Sigmoid colon (tissue), 6 donors: ENCODE measurements at regions not wholly inside any gene's neighbourhood (a gene's known extent, or its start where the extent isn't known, plus 50 kb on each side); places are given as distances from the start of the nearest gene placed in this dataset.

Experiments used
- DNase-seq: peaks from one replicate; pipeline ENCODE4 v3.0.0-alpha.2; 2019
- H3K27ac ChIP-seq, 4 donors: fragments of 200-600 bp; sonication (generic); one replicate each; pipeline ENCODE4 v1.5.1; 2016 to 2019; ENCODE audit warnings: mild to moderate bottlenecking in 1 of 4
- H3K27me3 ChIP-seq, 3 donors: fragments of 200-600 bp; sonication (generic); one replicate each; pipeline ENCODE4 v1.5.1; 2019; ENCODE audit warnings: mild to moderate bottlenecking in 1 of 3
- H3K36me3 ChIP-seq, 4 donors: fragments of 200-600 bp; sonication (generic); one replicate each; pipeline ENCODE4 v1.5.1; 2016 to 2019
- H3K4me1 ChIP-seq, 4 donors: fragments of 200-600 bp; sonication (generic); one replicate each; pipeline ENCODE4 v1.5.1; 2017 to 2019
- H3K4me3 ChIP-seq, 4 donors: fragments of 200-600 bp; sonication (generic); one replicate each; pipeline ENCODE4 v1.5.1; 2017 to 2019; ENCODE audit warnings: mild to moderate bottlenecking in 2 of 4, moderate library complexity in 1 of 4
- H3K9me3 ChIP-seq, 4 donors: fragments of 200-600 bp in 3 of 4; sonication (generic) in 3 of 4; one replicate each; pipeline versions ENCODE4 v1.5.1 to v1.6.1; 2013 to 2019
- CTCF ChIP-seq, 4 experiments: fragments of 450-650 bp in 3 of 4; fragments of 200-600 bp in 1 of 4; IDR thresholded peaks; one replicate each; pipeline ENCODE4 v1.5.1; 2016 to 2019; ENCODE audit warnings: antibody characterized with exemption in 4 of 4, mild to moderate bottlenecking in 3 of 4, moderate library complexity in 2 of 4
- EP300 ChIP-seq, 4 donors: sonication (generic); formaldehyde crosslinking; IDR thresholded peaks; one replicate each; pipeline ENCODE4 v1.6.1; 2017; ENCODE audit warnings: antibody characterized with exemption in 4 of 4
- POLR2A ChIP-seq, 2 donors: fragments of 450-650 bp; IDR thresholded peaks; one replicate each; pipeline ENCODE4 v1.6.1; 2016; ENCODE audit warnings: antibody characterized with exemption in 2 of 2, mild to moderate bottlenecking in 2 of 2, moderate library complexity in 2 of 2
- POLR2AphosphoS5 ChIP-seq, 4 donors: sonication (generic); formaldehyde crosslinking; IDR thresholded peaks; one replicate each; pipeline ENCODE4 v1.6.1; 2017; ENCODE audit warnings: antibody characterized with exemption in 4 of 4
- WGBS, 2 donors: extraction: QIAGEN DNeasy Blood & Tissue Kit; methylation state at CpG; one replicate each; pipeline ENCODE4 v1.1.7; 2013; 5-methylcytosine and 5-hydroxymethylcytosine counted together
- intact Hi-C: fragments of 100-400 bp; cut with DNase I; formaldehyde crosslinking; loops from one replicate; pipeline ENCODE4 v1.15.1; 2023
- donor health status: healthy with polysubstance abuse.
- donor health status: healthy.

GRCh38 chr20:9981829-9982228, 53.0 kb upstream of the ANKEF1 start:
- 8 to 35% methylated on average over 2 of the region's 2 CpGs for WGBS, 2 donors
- H3K36me3 ChIP-seq = no peaks in the 10 kb centered on the region
- no peak for DNase-seq
- no peaks in the 10 kb centered on the region for H3K27me3 ChIP-seq
- H3K4me1 ChIP-seq = peaks cover 0 to 3% (median 0%) of the 10 kb centered on the region in 4 donors
- H3K4me3 ChIP-seq = no peak overlapping the region
- no peaks in the 10 kb centered on the region for H3K9me3 ChIP-seq
- H3K27ac ChIP-seq = no peak overlapping the region
- TF ChIP-seq CTCF (IDR thresholded peaks at IDR 0.05) (no peak), POLR2AphosphoS5 (IDR thresholded peaks at IDR 0.05) (no peak), POLR2A (IDR thresholded peaks at IDR 0.05) (no peak), EP300 (IDR thresholded peaks at IDR 0.05) (no peak)
- intact Hi-C loops = no loop called here

GRCh38 chr20:9978397-9979004, 56.3 kb upstream of the ANKEF1 start:
- H3K27ac ChIP-seq = no peak overlapping the region
- 24 to 27% methylated on average over 6 of the region's 6 CpGs for WGBS, 2 donors

GRCh38 chr20:9977629-9978028, 57.2 kb upstream of the ANKEF1 start:
- intact Hi-C loops = loop anchor here (2.0 to 5.0 kb wide), 3 partner anchors 111 to 1565 kb away; no protein-coding TSS in a partner anchor
- no peak for TF ChIP-seq POLR2A (IDR thresholded peaks at IDR 0.05)
- no peak for TF ChIP-seq EP300 (IDR thresholded peaks at IDR 0.05)
- no peak for TF ChIP-seq POLR2AphosphoS5 (IDR thresholded peaks at IDR 0.05)
- TF ChIP-seq CTCF (IDR thresholded peaks at IDR 0.05) = no peak
- WGBS, 2 donors = 34 to 37% methylated on average over 1 of the region's 1 CpG
- Histone ChIP-seq H3K9me3 (no peaks in the 10 kb centered on the region), H3K27me3 (no peaks in the 10 kb centered on the region), H3K4me1 (peaks cover 0 to 3% (median 0%) of the 10 kb centered on the region in 4 donors), H3K27ac (no peak overlapping the region), H3K36me3 (no peaks in the 10 kb centered on the region), H3K4me3 (no peak overlapping the region)
- DNase-seq = no peak

More at GRCh38 chr20:9978397-9979004, 56.3 kb upstream of the ANKEF1 start:
- H3K4me1 ChIP-seq = peaks cover 0 to 3% (median 0%) of the 10 kb centered on the region in 4 donors
- DNase-seq = no peak
- no peaks in the 10 kb centered on the region for H3K36me3 ChIP-seq
- no peaks in the 10 kb centered on the region for H3K9me3 ChIP-seq
- intact Hi-C loops = loop anchor here (2.0 to 5.0 kb wide), 3 partner anchors 110 to 1564 kb away; no protein-coding TSS in a partner anchor
- H3K4me3 ChIP-seq = no peak overlapping the region
- TF ChIP-seq POLR2AphosphoS5 (IDR thresholded peaks at IDR 0.05) (peak in 1 of 4 donors; percentile 19), CTCF (IDR thresholded peaks at IDR 0.05) (peak; percentile 42 to 67 (median 56)), POLR2A (IDR thresholded peaks at IDR 0.05) (no peak), EP300 (IDR thresholded peaks at IDR 0.05) (no peak)
- no peaks in the 10 kb centered on the region for H3K27me3 ChIP-seq

GRCh38 chr20:9974324-9974723, 60.5 kb upstream of the ANKEF1 start:
- H3K9me3 ChIP-seq = no peaks in the 10 kb centered on the region
- no peak for DNase-seq
- WGBS, 2 donors = 64 to 77% methylated on average over 2 of the region's 2 CpGs
- H3K36me3 ChIP-seq = no peaks in the 10 kb centered on the region
- TF ChIP-seq POLR2A (IDR thresholded peaks at IDR 0.05) (no peak), POLR2AphosphoS5 (IDR thresholded peaks at IDR 0.05) (no peak), EP300 (IDR thresholded peaks at IDR 0.05) (no peak), CTCF (IDR thresholded peaks at IDR 0.05) (no peak)
- no peaks in the 10 kb centered on the region for H3K27me3 ChIP-seq
- no peak overlapping the region for H3K4me3 ChIP-seq
- no peak overlapping the region for H3K27ac ChIP-seq
- peaks cover 0 to 3% (median 0%) of the 10 kb centered on the region in 4 donors for H3K4me1 ChIP-seq
- intact Hi-C loops = no loop called here

- H3K27ac ChIP-seq = no peak overlapping the region
- no peaks in the 10 kb centered on the region for H3K27me3 ChIP-seq
- intact Hi-C loops = no loop called here
- 82 to 83% methylated on average over 1 of the region's 1 CpG for WGBS, 2 donors
- H3K36me3 ChIP-seq = no peaks in the 10 kb centered on the region
- no peaks in the 10 kb centered on the region for H3K9me3 ChIP-seq
- H3K4me3 ChIP-seq = no peak overlapping the region
- no peaks in the 10 kb centered on the region for H3K4me1 ChIP-seq
- no peak for TF ChIP-seq EP300 (IDR thresholded peaks at IDR 0.05)
- no peak for TF ChIP-seq POLR2AphosphoS5 (IDR thresholded peaks at IDR 0.05)
- TF ChIP-seq CTCF (IDR thresholded peaks at IDR 0.05) = no peak
- TF ChIP-seq POLR2A (IDR thresholded peaks at IDR 0.05) = no peak
- no peak for DNase-seq
These were observed 63.0 kb upstream of the ANKEF1 start for GRCh38 chr20:9971746-9972145.
